Esophagus muscularis mucosa (tissue), 4 donors: ENCODE measurements at regions not wholly inside any gene's neighbourhood (a gene's known extent, or its start where the extent isn't known, plus 50 kb on each side); places are given as distances from the start of the nearest gene placed in this dataset.

Experiments used
- DNase-seq: peaks from one replicate; pipeline ENCODE4 v3.0.0-alpha.2; 2017; ENCODE audit errors: extremely low spot score
- H3K27ac ChIP-seq, 4 donors: fragments of 200-600 bp; sonication (generic); replicated peaks in 1 of 4; 1 replicate in 3 of 4; 2 replicates in 1 of 4; pipeline ENCODE4 v1.5.1; 2016 to 2019; ENCODE audit warnings: mild to moderate bottlenecking in 1 of 4
- H3K27me3 ChIP-seq, 4 donors: fragments of 200-600 bp; sonication (generic); one replicate each; pipeline versions ENCODE4 v1.5.1 to v1.6.0; 2016 to 2019
- H3K36me3 ChIP-seq, 4 donors: fragments of 200-600 bp; sonication (generic); one replicate each; pipeline ENCODE4 v1.5.1; 2016 to 2019
- H3K4me1 ChIP-seq, 4 donors: fragments of 200-600 bp; sonication (generic); one replicate each; pipeline ENCODE4 v1.5.1; 2016 to 2019
- H3K4me3 ChIP-seq, 4 donors: fragments of 200-600 bp; sonication (generic); 1 replicate in 2 of 4; 2 replicates in 2 of 4; pipeline ENCODE4 v1.5.1; 2016 to 2019; ENCODE audit warnings: mild to moderate bottlenecking in 4 of 4, moderate library complexity in 1 of 4
- H3K9me3 ChIP-seq, 4 donors: fragments of 200-600 bp; sonication (generic); 1 replicate in 3 of 4; 2 replicates in 1 of 4; pipeline ENCODE4 v1.5.1; 2016 to 2019
- CTCF ChIP-seq, 3 experiments: fragments of 200-600 bp in 2 of 3; fragments of 450-650 bp in 1 of 3; sonication (generic) in 2 of 3; IDR thresholded peaks; one replicate each; pipeline ENCODE4 v1.5.1; 2017 to 2019; ENCODE audit warnings: antibody characterized with exemption in 3 of 3, mild to moderate bottlenecking in 2 of 3, moderate library complexity in 1 of 3
- EP300 ChIP-seq: sonication (generic); formaldehyde crosslinking; IDR thresholded peaks from one replicate; pipeline ENCODE4 v1.6.1; 2017; ENCODE audit warnings: antibody characterized with exemption
- POLR2A ChIP-seq: fragments of 450-650 bp; IDR thresholded peaks from one replicate; pipeline ENCODE4 v1.6.1; 2017; ENCODE audit warnings: antibody characterized with exemption, moderate library complexity, mild to moderate bottlenecking, low read depth
- POLR2AphosphoS5 ChIP-seq, 2 donors: sonication (generic); formaldehyde crosslinking; IDR thresholded peaks; one replicate each; pipeline ENCODE4 v1.6.1; 2017; ENCODE audit warnings: antibody characterized with exemption in 2 of 2
- WGBS: methylation state at CpG from one replicate; pipeline ENCODE4 v1.1.5; 2018; 5-methylcytosine and 5-hydroxymethylcytosine counted together
- intact Hi-C: fragments of 100-400 bp; cut with DNase I; formaldehyde crosslinking; loops from one replicate; pipeline ENCODE4 v1.15.1; 2023

- intact Hi-C loops, result no loop called here
- 82% methylated on average over 12 of the region's 12 CpGs for WGBS
- Histone ChIP-seq H3K4me3 (no peak overlapping the region), H3K4me1 (peaks cover 0 to 10% (median 8%) of the 10 kb centered on the region in 4 donors), H3K36me3 (no peaks in the 10 kb centered on the region), H3K27ac (no peak overlapping the region), H3K9me3 (no peaks in the 10 kb centered on the region), H3K27me3 (peaks cover 0 to 77% (median 0%) of the 10 kb centered on the region in 4 donors)
- no peak for TF ChIP-seq POLR2AphosphoS5 (IDR thresholded peaks at IDR 0.05)
- no peak for TF ChIP-seq EP300
- no peak for TF ChIP-seq CTCF (IDR thresholded peaks at IDR 0.05)
- TF ChIP-seq POLR2A, result no peak
- no peak for DNase-seq
Observed at GRCh38 chr17:77074681-77075080, 66.1 kb upstream of the SEC14L1 start.

GRCh38 chr17:77076124-77076830 is 64.5 kb upstream of the SEC14L1 start:
- no peak overlapping the region for H3K4me3 ChIP-seq
- peaks cover 0 to 10% (median 8%) of the 10 kb centered on the region in 4 donors for H3K4me1 ChIP-seq
- DNase-seq, result no peak
- H3K9me3 ChIP-seq, result no peaks in the 10 kb centered on the region
- H3K36me3 ChIP-seq, result no peaks in the 10 kb centered on the region
- no peak for TF ChIP-seq CTCF (IDR thresholded peaks at IDR 0.05)
- TF ChIP-seq POLR2A, result no peak
- no peak for TF ChIP-seq EP300
- no peak for TF ChIP-seq POLR2AphosphoS5 (IDR thresholded peaks at IDR 0.05)
- WGBS, result 30% methylated on average over 14 of the region's 14 CpGs
- intact Hi-C loops, result no loop called here
- no peak overlapping the region for H3K27ac ChIP-seq
- peaks cover 0 to 66% (median 0%) of the 10 kb centered on the region in 4 donors for H3K27me3 ChIP-seq

DNA sequence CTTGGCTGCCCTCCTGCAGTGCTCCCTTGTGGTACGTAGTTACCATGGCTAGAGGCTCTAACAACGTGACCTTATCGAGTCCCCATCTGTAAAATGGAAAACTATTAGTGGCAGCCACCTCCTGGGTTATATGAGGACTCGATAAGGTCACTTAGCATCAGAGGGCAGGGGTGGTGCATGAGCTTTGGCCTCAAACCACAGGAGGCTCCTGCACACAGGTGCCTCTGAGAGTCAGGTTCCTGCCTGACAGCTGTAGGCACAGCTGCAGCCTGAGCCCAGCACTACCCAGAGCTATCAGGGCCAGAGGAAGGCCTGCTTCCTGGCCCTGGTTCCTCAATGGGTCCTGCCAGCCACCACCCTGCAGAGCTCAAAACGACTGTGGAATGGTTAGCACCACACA is 57.2 kb upstream of the SEC14L1 start:
- Histone ChIP-seq H3K9me3 (no peaks in the 10 kb centered on the region), H3K4me3 (no peak overlapping the region), H3K27ac (no peak overlapping the region), H3K36me3 (no peaks in the 10 kb centered on the region), H3K27me3 (peaks cover 0 to 41% (median 0%) of the 10 kb centered on the region in 4 donors), H3K4me1 (peaks cover 14 to 22% (median 16%) of the 10 kb centered on the region in 4 donors)
- intact Hi-C loops, result no loop called here
- TF ChIP-seq EP300, result no peak
- TF ChIP-seq CTCF (IDR thresholded peaks at IDR 0.05), result no peak
- no peak for TF ChIP-seq POLR2A
- TF ChIP-seq POLR2AphosphoS5 (IDR thresholded peaks at IDR 0.05), result no peak
- whole genome bisulfite sequencing, result 74% methylated on average over 5 of the region's 5 CpGs
- DNase-seq, result no peak

DNA sequence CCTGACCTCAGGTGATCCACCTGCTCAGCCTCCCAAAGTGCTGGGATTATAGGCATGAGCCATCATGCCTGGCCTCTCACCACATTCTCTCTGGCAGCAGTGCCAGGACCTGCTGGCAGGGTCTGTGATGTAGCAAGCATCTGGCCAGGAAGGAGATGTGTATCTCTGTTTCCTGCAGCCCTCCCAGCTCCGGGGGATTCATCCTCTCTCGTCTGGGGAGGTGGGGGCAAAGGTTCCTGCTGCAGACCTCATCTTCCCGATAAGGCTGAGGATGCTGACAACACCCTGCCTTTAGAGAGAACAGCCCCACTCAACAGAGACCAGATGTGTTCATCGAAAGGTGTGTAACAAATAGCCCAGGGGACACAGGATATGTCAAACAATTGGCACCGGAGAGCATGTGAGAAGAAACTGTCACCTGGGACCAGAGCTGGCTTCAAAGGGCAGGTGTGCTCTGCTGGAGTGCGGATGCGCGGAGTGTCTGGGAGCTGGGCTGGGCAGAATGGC is 54.8 kb upstream of the SEC14L1 start:
- DNase-seq, result no peak
- WGBS, result 29% methylated on average over 7 of the region's 8 CpGs
- intact Hi-C loops, result loop anchor here (1.0 kb wide), 1 partner anchor 161 kb away; no protein-coding TSS in a partner anchor
- peaks cover 26 to 46% (median 37%) of the 10 kb centered on the region in 4 donors for H3K4me1 ChIP-seq
- no peaks in the 10 kb centered on the region for H3K9me3 ChIP-seq
- no peak overlapping the region for H3K27ac ChIP-seq
- peaks cover 6 to 12% (median 8%) of the 10 kb centered on the region in 4 donors for H3K36me3 ChIP-seq
- no peak overlapping the region for H3K4me3 ChIP-seq
- H3K27me3 ChIP-seq, result peaks cover 0 to 29% (median 0%) of the 10 kb centered on the region in 4 donors
- TF ChIP-seq POLR2AphosphoS5 (IDR thresholded peaks at IDR 0.05) (no peak), CTCF (IDR thresholded peaks at IDR 0.05) (no peak), EP300 (no peak), POLR2A (no peak)
